Upper lobe of right lung (tissue), 1 donor: ENCODE measurements at regions not wholly inside any gene's neighbourhood (a gene's known extent, or its start where the extent isn't known, plus 50 kb on each side); places are given as distances from the start of the nearest gene placed in this dataset.

Source experiments
- ATAC-seq: fragments of 200-7000 bp; cut with Tn5 transposase; one replicate; pipeline ENCODE4 v1.9.1; 2020; ENCODE audit warnings: mild to moderate bottlenecking, moderate library complexity
- DNase-seq: peaks from one replicate; pipeline ENCODE4 v3.0.0-alpha.2; 2020
- H3K27ac ChIP-seq: fragments of 200-600 bp; one replicate; pipeline ENCODE4 v1.8.0; 2022
- H3K27me3 ChIP-seq: fragments of 200-600 bp; one replicate; pipeline ENCODE4 v1.8.0; 2022; ENCODE audit warnings: mild to moderate bottlenecking
- H3K36me3 ChIP-seq: fragments of 200-600 bp; one replicate; pipeline ENCODE4 v1.8.0; 2022
- H3K4me1 ChIP-seq: fragments of 200-600 bp; one replicate; pipeline ENCODE4 v1.8.0; 2022
- H3K4me3 ChIP-seq: fragments of 200-600 bp; one replicate; pipeline ENCODE4 v1.8.0; 2022; ENCODE audit warnings: mild to moderate bottlenecking
- H3K9me3 ChIP-seq: fragments of 200-600 bp; one replicate; pipeline ENCODE4 v1.8.0; 2022
- CTCF ChIP-seq: fragments of 200-600 bp; IDR thresholded peaks from one replicate; pipeline ENCODE4 v1.8.0; 2022; ENCODE audit warnings: antibody characterized with exemption
- intact Hi-C: fragments of 100-400 bp; cut with DNase I; formaldehyde crosslinking; loops from one replicate; pipeline ENCODE4 v1.11.0; 2022
- donor health status: DM: no; HTN: yes; CAD: no; lungs with severe emphysema.

GRCh38 chr18:47595831-47596501, 334.5 kb downstream of the SMAD2 start:
- ATAC-seq (peak; percentile 60), DNase-seq (no peak)
- intact Hi-C loops, result no loop called here

GRCh38 chr18:47594621-47595086, 335.8 kb downstream of the SMAD2 start:
- Histone ChIP-seq H3K4me3 (no peak overlapping the region), H3K9me3 (no peaks in the 10 kb centered on the region), H3K36me3 (no peaks in the 10 kb centered on the region), H3K27ac (no peak overlapping the region), H3K27me3 (peaks cover 13% of the 10 kb centered on the region), H3K4me1 (no peaks in the 10 kb centered on the region)
- ATAC-seq, result no peak
- TF ChIP-seq CTCF, result no peak
- intact Hi-C loops, result no loop called here
- no peak for DNase-seq

More at GRCh38 chr18:47595831-47596501, 334.5 kb downstream of the SMAD2 start:
- H3K9me3 ChIP-seq, result no peaks in the 10 kb centered on the region
- H3K36me3 ChIP-seq, result no peaks in the 10 kb centered on the region
- peak; percentile 37 for TF ChIP-seq CTCF
- H3K27me3 ChIP-seq, result peaks cover 13% of the 10 kb centered on the region
- no peaks in the 10 kb centered on the region for H3K4me1 ChIP-seq
- no peak overlapping the region for H3K4me3 ChIP-seq
- H3K27ac ChIP-seq, result no peak overlapping the region

- Histone ChIP-seq H3K4me1 (no peaks in the 10 kb centered on the region), H3K27ac (no peak overlapping the region), H3K36me3 (no peaks in the 10 kb centered on the region), H3K4me3 (no peak overlapping the region), H3K9me3 (no peaks in the 10 kb centered on the region), H3K27me3 (peaks cover 13% of the 10 kb centered on the region)
- intact Hi-C loops, result no loop called here
- ATAC-seq (no peak), DNase-seq (no peak)
- no peak for TF ChIP-seq CTCF
Measured at GRCh38 chr18:47593744-47594472, 336.6 kb downstream of the SMAD2 start.

DNA sequence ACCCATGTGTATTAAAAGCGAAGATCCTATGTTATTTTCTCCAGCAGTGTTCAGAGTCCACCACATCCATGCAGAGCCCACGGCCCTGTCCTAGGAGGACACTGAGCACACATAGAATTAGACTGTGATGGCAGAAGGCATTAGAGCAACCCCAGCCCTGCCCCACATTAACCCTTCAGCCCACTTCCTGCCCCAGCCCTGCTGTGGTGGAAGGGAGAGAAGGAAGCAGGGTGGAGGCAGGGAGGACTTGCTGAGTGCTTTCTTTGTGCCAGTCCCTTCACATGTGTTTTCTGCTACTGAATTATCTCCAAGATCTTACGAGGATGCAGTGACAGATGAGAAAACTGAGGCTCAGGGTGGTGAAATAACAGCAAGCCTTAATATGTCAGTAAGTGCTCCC, 339.0 kb downstream of the SMAD2 start:
- ATAC-seq, result no peak
- no peaks in the 10 kb centered on the region for H3K9me3 ChIP-seq

DNA sequence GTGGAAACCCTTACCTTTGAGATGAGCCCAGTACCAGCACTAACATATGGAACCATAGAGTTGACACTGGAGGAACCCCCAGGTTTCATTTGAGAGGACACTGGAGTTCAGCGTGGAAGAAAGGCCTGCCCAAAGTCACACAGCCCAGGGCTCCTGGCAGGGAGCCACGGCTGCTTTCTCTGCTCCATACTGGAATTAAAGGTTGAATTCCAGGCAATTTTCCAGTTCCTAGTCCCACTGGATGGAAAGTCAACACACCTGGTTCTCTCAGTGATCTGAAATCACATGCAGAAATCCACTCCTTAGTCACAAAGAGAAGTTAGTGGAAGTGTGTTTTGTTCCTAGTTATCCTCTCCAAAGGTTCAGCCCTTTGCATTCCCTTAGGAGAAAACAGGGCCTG, 336.1 kb upstream of the SKOR2 start:
- DNase-seq (no peak), ATAC-seq (no peak)
- Histone ChIP-seq H3K4me3 (no peak overlapping the region), H3K36me3 (no peaks in the 10 kb centered on the region), H3K4me1 (no peaks in the 10 kb centered on the region), H3K27ac (no peak overlapping the region), H3K9me3 (no peaks in the 10 kb centered on the region), H3K27me3 (no peaks in the 10 kb centered on the region)
- no peak for TF ChIP-seq CTCF
- intact Hi-C loops, result no loop called here

More for the DNA sequence above, 339.0 kb downstream of the SMAD2 start:
- intact Hi-C loops, result no loop called here
- Histone ChIP-seq H3K36me3 (no peaks in the 10 kb centered on the region), H3K4me3 (no peak overlapping the region), H3K27ac (no peak overlapping the region), H3K27me3 (peaks cover 13% of the 10 kb centered on the region), H3K4me1 (no peaks in the 10 kb centered on the region)
- DNase-seq, result no peak
- no peak for TF ChIP-seq CTCF
